GM13977 (cell line): ENCODE measurements at regions not wholly inside any gene's neighbourhood (a gene's known extent, or its start where the extent isn't known, plus 50 kb on each side); places are given as distances from the start of the nearest gene placed in this dataset.

Experiments used
- DNase-seq: peaks from one replicate; pipeline ENCODE4 v3.0.0; 2012; ENCODE audit warnings: low spot score
- in situ Hi-C: fragments of 300-500 bp; cut with MboI; formaldehyde crosslinking; loops from one replicate; pipeline ENCODE4 v1.12.0; 2022; ENCODE audit warnings: low sequenced_read_pairs, low pct_unique_long_range_greater_than_20kb, mixed read lengths, inconsistent platforms; ENCODE audit not compliant: unreplicated experiment
- TF ChIP-seq, protein P1 (sequence below): IDR thresholded peaks from 2 replicates; pipeline ENCODE4 v1.5.1; 2012; ENCODE audit warnings: mild to moderate bottlenecking, control low read depth; ENCODE audit not compliant: insufficient read depth; ENCODE audit errors: extremely low read depth, missing control alignments

DNA sequence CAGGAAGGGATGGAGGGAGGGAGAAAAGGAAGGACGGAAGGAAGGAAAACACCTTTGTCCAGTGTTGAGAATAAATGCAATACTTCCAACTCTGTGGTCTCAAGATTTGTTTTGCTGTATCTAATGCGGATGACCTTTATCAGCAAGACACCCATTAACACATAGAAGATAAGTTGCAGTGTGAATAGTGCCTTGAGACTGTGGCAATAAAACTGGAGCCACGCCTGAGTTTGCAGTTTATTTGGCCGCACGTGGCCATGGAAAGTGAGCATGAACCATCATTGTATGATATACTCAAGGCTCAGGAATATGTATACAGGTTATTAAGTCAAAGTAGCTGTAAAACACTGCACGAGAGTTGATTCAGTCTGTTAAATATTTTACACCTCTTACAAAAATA, 113.6 kb upstream of the EEA1 start:
- no peak for DNase-seq
- in situ Hi-C loops = no loop called here
- TF ChIP-seq, protein P1, sequence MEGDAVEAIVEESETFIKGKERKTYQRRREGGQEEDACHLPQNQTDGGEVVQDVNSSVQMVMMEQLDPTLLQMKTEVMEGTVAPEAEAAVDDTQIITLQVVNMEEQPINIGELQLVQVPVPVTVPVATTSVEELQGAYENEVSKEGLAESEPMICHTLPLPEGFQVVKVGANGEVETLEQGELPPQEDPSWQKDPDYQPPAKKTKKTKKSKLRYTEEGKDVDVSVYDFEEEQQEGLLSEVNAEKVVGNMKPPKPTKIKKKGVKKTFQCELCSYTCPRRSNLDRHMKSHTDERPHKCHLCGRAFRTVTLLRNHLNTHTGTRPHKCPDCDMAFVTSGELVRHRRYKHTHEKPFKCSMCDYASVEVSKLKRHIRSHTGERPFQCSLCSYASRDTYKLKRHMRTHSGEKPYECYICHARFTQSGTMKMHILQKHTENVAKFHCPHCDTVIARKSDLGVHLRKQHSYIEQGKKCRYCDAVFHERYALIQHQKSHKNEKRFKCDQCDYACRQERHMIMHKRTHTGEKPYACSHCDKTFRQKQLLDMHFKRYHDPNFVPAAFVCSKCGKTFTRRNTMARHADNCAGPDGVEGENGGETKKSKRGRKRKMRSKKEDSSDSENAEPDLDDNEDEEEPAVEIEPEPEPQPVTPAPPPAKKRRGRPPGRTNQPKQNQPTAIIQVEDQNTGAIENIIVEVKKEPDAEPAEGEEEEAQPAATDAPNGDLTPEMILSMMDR = no peak

DNA sequence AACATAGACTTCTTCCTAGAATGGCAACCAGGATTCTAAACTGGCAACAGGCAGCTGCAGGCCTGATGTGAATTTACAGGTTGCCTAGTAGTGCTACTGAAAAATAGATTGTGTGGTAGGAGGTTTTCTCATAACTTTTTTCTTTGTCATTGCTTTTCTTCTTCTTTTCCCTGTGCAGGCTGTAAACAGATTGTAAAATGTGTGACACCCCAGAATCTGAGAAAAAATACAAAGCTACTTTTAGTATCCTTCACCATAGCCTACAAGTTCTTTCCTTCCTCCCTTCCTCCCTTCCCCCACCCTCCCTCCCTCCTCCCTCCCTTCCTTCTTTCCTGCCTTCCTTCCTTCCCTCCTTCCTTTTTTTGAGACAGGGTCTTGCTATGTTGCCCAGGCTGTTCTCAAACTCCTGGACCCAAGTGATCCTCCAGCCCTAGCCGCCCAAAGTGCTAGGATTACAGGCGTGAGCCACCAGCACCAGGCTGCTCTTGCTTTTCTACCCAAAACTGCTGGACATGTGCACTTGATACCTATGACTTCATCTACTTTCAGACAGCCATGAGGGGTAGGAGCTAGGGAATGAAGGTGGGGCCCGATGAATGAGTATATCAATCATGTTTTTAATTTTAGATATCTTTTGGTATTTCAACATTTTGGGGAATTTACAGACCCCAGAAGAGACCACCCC, 114.2 kb upstream of the EEA1 start:
- in situ Hi-C loops = no loop called here
- TF ChIP-seq, protein P1 = no peak
- DNase-seq = no peak

DNA sequence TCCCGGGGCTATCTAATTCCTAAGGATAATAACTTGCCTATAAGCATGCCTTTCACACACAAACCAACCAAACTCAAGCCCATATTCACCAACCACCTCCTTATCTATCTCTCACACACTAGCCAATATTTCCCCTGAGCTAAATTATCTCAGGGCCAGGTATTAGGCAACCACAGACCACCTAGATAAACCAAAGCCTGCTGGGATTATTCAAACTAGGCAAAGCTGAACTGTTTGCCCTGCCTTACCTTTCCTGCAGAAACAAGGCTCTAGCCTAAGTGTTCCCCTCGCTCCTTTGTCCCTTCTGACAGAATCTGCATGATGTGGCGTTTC, 114.7 kb upstream of the EEA1 start:
- TF ChIP-seq, protein P1 = no peak
- in situ Hi-C loops = no loop called here
- no peak for DNase-seq

DNA sequence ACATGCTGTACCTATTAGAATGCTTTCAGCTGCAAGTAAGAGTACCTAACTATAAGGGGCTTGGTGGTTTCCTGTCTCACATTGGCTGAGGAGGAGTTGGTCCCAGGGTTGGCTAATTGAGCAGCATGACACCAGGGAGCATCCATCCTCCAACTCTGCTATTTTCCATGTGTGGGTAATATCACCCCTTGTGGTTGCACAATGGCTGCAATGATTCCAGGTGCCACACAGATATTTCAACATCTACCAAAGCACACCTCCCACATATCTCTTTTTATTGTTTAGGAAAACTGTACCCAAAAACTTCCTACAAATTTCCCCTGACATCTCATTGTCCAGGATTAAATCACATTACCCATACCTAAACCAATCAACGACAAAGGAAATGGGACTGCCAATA, 118.0 kb upstream of the EEA1 start:
- TF ChIP-seq, protein P1 = no peak
- DNase-seq = no peak
- in situ Hi-C loops = no loop called here

DNA sequence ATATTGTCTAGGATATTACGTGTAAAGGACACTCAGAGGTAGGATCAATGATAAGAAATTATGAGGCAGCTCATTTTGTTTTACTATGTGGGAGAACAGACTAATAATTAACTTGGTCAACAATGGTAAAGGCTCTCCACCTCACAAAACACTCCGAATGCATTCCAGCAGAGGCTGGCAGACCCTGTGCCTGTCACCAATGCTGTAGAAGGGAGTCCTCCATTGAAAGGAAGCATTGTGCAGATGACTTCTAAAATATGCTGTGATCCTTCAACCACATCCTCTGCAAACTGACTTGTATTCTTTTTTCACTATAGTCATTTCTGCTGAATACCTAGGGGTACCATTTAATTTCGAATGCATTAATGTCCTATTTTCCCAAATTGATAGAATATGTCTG, 119.6 kb upstream of the EEA1 start:
- no peak for DNase-seq
- in situ Hi-C loops = no loop called here
- TF ChIP-seq, protein P1 = no peak

DNA sequence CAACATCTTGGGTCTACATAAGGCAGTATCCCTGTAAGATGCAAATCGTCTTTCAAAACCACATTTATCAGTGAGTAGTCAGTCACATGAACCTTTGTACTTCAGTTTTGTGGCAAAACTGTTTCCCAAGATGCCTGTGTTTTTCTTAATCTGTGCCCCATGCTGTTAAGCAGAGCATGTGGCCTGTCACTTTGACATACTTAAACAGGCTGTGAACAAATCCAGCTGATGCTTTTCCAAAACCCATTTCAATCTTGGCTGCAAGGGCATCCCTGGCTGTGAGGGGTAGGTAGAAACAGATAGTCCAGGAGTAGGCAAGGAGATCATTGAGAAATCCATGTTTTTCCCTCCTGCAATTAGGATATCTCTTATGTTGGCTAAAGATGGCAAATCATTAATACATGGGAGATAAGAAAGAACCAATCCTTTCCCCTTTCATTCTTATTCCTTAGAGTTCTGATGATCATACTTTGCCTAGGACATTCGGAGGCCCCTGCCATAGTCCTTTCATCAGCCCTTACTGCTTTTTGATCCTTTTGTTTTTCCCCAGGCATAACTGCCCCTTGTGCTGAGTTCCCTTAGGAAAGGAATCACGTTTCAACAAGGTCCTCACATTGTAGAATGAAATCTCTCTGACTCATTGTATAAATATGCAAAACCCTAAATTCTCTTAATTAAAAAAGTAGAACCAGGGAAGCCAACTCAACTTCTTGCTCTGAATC, 121.1 kb upstream of the EEA1 start:
- TF ChIP-seq, protein P1 = no peak
- in situ Hi-C loops = no loop called here
- no peak for DNase-seq
